ENCODE measurements at regions not wholly inside any gene's neighbourhood (a gene's known extent, or its start where the extent isn't known, plus 50 kb on each side); places are given as distances from the start of the nearest gene placed in this dataset.
"Not testable (repeated sequence)": the region's sequence is repeated elsewhere in the genome, so short reads cannot be mapped to it uniquely, and the experiment has no call there.

GRCh38 chr3:34024447-34025240 is 226.2 kb downstream of the PDCD6IP start:
- Histone ChIP-seq H3K4me3 (no peak overlapping the region), H3K4me1 (replicated peaks) (no peaks in the 10 kb centered on the region), H3K9me3 (replicated peaks) (no peaks in the 10 kb centered on the region), H3K27me3 (replicated peaks) (no peaks in the 10 kb centered on the region), H3K36me3 (no peaks in the 10 kb centered on the region), H3K27ac (no peak overlapping the region)
- no peak for DNase-seq (ENCODE audit: low read depth in 1 of 2, low spot score in 2 of 2)

- Histone ChIP-seq H3K27me3 (replicated peaks) (no peaks in the 10 kb centered on the region), H3K4me1 (replicated peaks) (no peaks in the 10 kb centered on the region), H3K27ac (no peak overlapping the region), H3K36me3 (no peaks in the 10 kb centered on the region), H3K4me3 (no peak overlapping the region), H3K9me3 (replicated peaks) (no peaks in the 10 kb centered on the region)
- no peak for DNase-seq (ENCODE audit: low read depth in 1 of 2, low spot score in 2 of 2)
These were observed 235.4 kb downstream of the PDCD6IP start for GRCh38 chr3:34033839-34034238.

GRCh38 chr3:34034840-34035239 is 236.4 kb downstream of the PDCD6IP start:
- DNase-seq (ENCODE audit: low read depth in 1 of 2, low spot score in 2 of 2), result no peak
- Histone ChIP-seq H3K27ac (no peak overlapping the region), H3K9me3 (replicated peaks) (no peaks in the 10 kb centered on the region), H3K4me3 (no peak overlapping the region), H3K36me3 (no peaks in the 10 kb centered on the region), H3K4me1 (replicated peaks) (no peaks in the 10 kb centered on the region), H3K27me3 (replicated peaks) (no peaks in the 10 kb centered on the region)

- Histone ChIP-seq H3K27ac (no peak overlapping the region), H3K4me1 (replicated peaks) (no peaks in the 10 kb centered on the region), H3K27me3 (replicated peaks) (no peaks in the 10 kb centered on the region), H3K4me3 (no peak overlapping the region), H3K9me3 (replicated peaks) (no peaks in the 10 kb centered on the region), H3K36me3 (no peaks in the 10 kb centered on the region)
- DNase-seq (ENCODE audit: low read depth in 1 of 2, low spot score in 2 of 2), result no peak
These were observed 237.3 kb downstream of the PDCD6IP start for GRCh38 chr3:34035775-34036174.

GRCh38 chr3:34037260-34037659 is 238.8 kb downstream of the PDCD6IP start:
- Histone ChIP-seq H3K4me1 (replicated peaks) (no peaks in the 10 kb centered on the region), H3K27me3 (replicated peaks) (no peaks in the 10 kb centered on the region), H3K27ac (no peak overlapping the region), H3K36me3 (no peaks in the 10 kb centered on the region), H3K4me3 (no peak overlapping the region), H3K9me3 (replicated peaks) (no peaks in the 10 kb centered on the region)
- no peak for DNase-seq (ENCODE audit: low read depth in 1 of 2, low spot score in 2 of 2)

GRCh38 chr3:34038131-34038530 is 239.7 kb downstream of the PDCD6IP start:
- Histone ChIP-seq H3K4me3 (no peak overlapping the region), H3K4me1 (replicated peaks) (no peaks in the 10 kb centered on the region), H3K9me3 (replicated peaks) (no peaks in the 10 kb centered on the region), H3K36me3 (no peaks in the 10 kb centered on the region), H3K27ac (no peak overlapping the region), H3K27me3 (replicated peaks) (no peaks in the 10 kb centered on the region)
- DNase-seq (ENCODE audit: low read depth in 1 of 2, low spot score in 2 of 2), result no peak

GRCh38 chr3:34046154-34046553 is 247.7 kb downstream of the PDCD6IP start:
- no peak overlapping the region for H3K27ac ChIP-seq
- DNase-seq (ENCODE audit: low read depth in 1 of 2, low spot score in 2 of 2), result no peak
- no peaks in the 10 kb centered on the region; the same call in 1 of the 2 replicates for H3K27me3 ChIP-seq (replicated peaks)
- no peak overlapping the region for H3K4me3 ChIP-seq
- H3K36me3 ChIP-seq, result no peaks in the 10 kb centered on the region
- H3K9me3 ChIP-seq (replicated peaks), result no peaks in the 10 kb centered on the region
- H3K4me1 ChIP-seq (replicated peaks), result no peaks in the 10 kb centered on the region

- Histone ChIP-seq H3K4me3 (no peak overlapping the region), H3K4me1 (replicated peaks) (no peaks in the 10 kb centered on the region), H3K27me3 (replicated peaks) (no peaks in the 10 kb centered on the region), H3K9me3 (replicated peaks) (no peaks in the 10 kb centered on the region), H3K27ac (no peak overlapping the region), H3K36me3 (no peaks in the 10 kb centered on the region)
- DNase-seq (ENCODE audit: low read depth in 1 of 2, low spot score in 2 of 2), result no peak
These were observed 255.2 kb downstream of the PDCD6IP start for GRCh38 chr3:34053626-34054025.

- DNase-seq (ENCODE audit: low read depth in 1 of 2, low spot score in 2 of 2), result no peak
- Histone ChIP-seq H3K36me3 (no peaks in the 10 kb centered on the region), H3K27ac (no peak overlapping the region), H3K4me3 (no peak overlapping the region), H3K4me1 (replicated peaks) (no peaks in the 10 kb centered on the region), H3K9me3 (replicated peaks) (no peaks in the 10 kb centered on the region), H3K27me3 (replicated peaks) (no peaks in the 10 kb centered on the region)
These were observed 257.9 kb downstream of the PDCD6IP start for GRCh38 chr3:34056181-34056910.

- Histone ChIP-seq H3K4me1 (replicated peaks) (no peaks in the 10 kb centered on the region), H3K9me3 (replicated peaks) (no peaks in the 10 kb centered on the region), H3K27ac (no peak overlapping the region), H3K4me3 (no peak overlapping the region), H3K36me3 (no peaks in the 10 kb centered on the region), H3K27me3 (replicated peaks) (no peaks in the 10 kb centered on the region)
- DNase-seq (ENCODE audit: low read depth in 1 of 2, low spot score in 2 of 2), result no peak
These were observed 258.5 kb downstream of the PDCD6IP start for GRCh38 chr3:34056951-34057390.

GRCh38 chr3:34060995-34061394 is 262.6 kb downstream of the PDCD6IP start:
- not testable (repeated sequence) for H3K4me1 ChIP-seq (replicated peaks); DNase-seq (ENCODE audit: low read depth in 1 of 2, low spot score in 2 of 2); H3K27ac ChIP-seq; H3K27me3 ChIP-seq (replicated peaks); H3K36me3 ChIP-seq; H3K4me3 ChIP-seq; H3K9me3 ChIP-seq (replicated peaks)

GRCh38 chr3:34065901-34066300 is 267.5 kb downstream of the PDCD6IP start:
- Histone ChIP-seq H3K4me1 (replicated peaks) (no peaks in the 10 kb centered on the region), H3K27ac (no peak overlapping the region)
- DNase-seq (ENCODE audit: low read depth in 1 of 2, low spot score in 2 of 2), result no peak

GRCh38 chr3:34066328-34066727 is 267.9 kb downstream of the PDCD6IP start:
- H3K27me3 ChIP-seq (replicated peaks), result no peaks in the 10 kb centered on the region
- H3K9me3 ChIP-seq (replicated peaks), result no peaks in the 10 kb centered on the region
- H3K4me1 ChIP-seq (replicated peaks), result no peaks in the 10 kb centered on the region
- DNase-seq (ENCODE audit: low read depth in 1 of 2, low spot score in 2 of 2), result no peak
- no peaks in the 10 kb centered on the region for H3K36me3 ChIP-seq
- H3K27ac ChIP-seq, result no peak overlapping the region
- H3K4me3 ChIP-seq, result no peak overlapping the region

More at GRCh38 chr3:34065901-34066300, 267.5 kb downstream of the PDCD6IP start:
- Histone ChIP-seq H3K9me3 (replicated peaks) (no peaks in the 10 kb centered on the region), H3K27me3 (replicated peaks) (no peaks in the 10 kb centered on the region), H3K4me3 (no peak overlapping the region), H3K36me3 (no peaks in the 10 kb centered on the region)

- H3K4me1 ChIP-seq (replicated peaks), result no peaks in the 10 kb centered on the region
- DNase-seq (ENCODE audit: low read depth in 1 of 2, low spot score in 2 of 2), result no peak
- H3K9me3 ChIP-seq (replicated peaks), result no peaks in the 10 kb centered on the region
- no peak overlapping the region for H3K27ac ChIP-seq
- H3K36me3 ChIP-seq, result no peaks in the 10 kb centered on the region
- no peaks in the 10 kb centered on the region for H3K27me3 ChIP-seq (replicated peaks)
- no peak overlapping the region for H3K4me3 ChIP-seq
These were observed 268.6 kb downstream of the PDCD6IP start for GRCh38 chr3:34066999-34067398.
